Pancreas (tissue), 10 donors: ENCODE measurements at regions not wholly inside any gene's neighbourhood (a gene's known extent, or its start where the extent isn't known, plus 50 kb on each side); places are given as distances from the start of the nearest gene placed in this dataset.

Experiments used
- ATAC-seq, 4 donors: fragments of 200-7000 bp; cut with Tn5 transposase; one replicate each; pipeline versions ENCODE4 v1.8.0 to v1.9.1; 2020; ENCODE audit warnings: mild to moderate bottlenecking in 4 of 4, moderate library complexity in 4 of 4
- DNase-seq, 6 donors: peaks; one replicate each; pipeline ENCODE4 v3.0.0-alpha.2; 2020
- FAIRE-seq: peaks from 2 replicates; lab custom pipeline; 2012; peaks lifted over from hg19 to GRCh38; lab: Jason Lieb, UNC
- H3K27ac ChIP-seq, 4 donors: fragments of 200-600 bp; sonication (generic); 1 replicate in 3 of 4; 2 replicates in 1 of 4; pipeline versions ENCODE4 v1.5.0 to v1.8.0; 2020
- H3K27me3 ChIP-seq, 4 donors: fragments of 200-600 bp; one replicate each; pipeline ENCODE4 v1.8.0; 2021
- H3K36me3 ChIP-seq, 3 donors: fragments of 200-600 bp; sonication (generic) in 1 of 3; one replicate each; pipeline versions ENCODE4 v1.5.0 to v1.8.0; 2020 to 2021
- H3K4me1 ChIP-seq, 3 donors: fragments of 200-600 bp; one replicate each; pipeline ENCODE4 v1.8.0; 2021
- H3K4me3 ChIP-seq, 4 donors: fragments of 200-600 bp; sonication (generic) in 2 of 4; one replicate each; pipeline versions ENCODE4 v1.5.0 to v1.8.0; 2020 to 2021
- H3K9me3 ChIP-seq, 4 donors: fragments of 200-600 bp; one replicate each; pipeline ENCODE4 v1.8.0; 2021
- WGBS, 2 donors: extraction: QIAGEN DNeasy Blood & Tissue Kit; methylation state at CpG; one replicate each; pipeline ENCODE4 v1.1.7; 2013; 5-methylcytosine and 5-hydroxymethylcytosine counted together
- intact Hi-C, 3 donors: fragments of 100-400 bp; cut with DNase I; formaldehyde crosslinking; loops; one replicate each; pipeline versions ENCODE4 v1.11.1 to v1.14.2; 2022
- TF ChIP-seq, protein P1 (sequence below), 4 donors: fragments of 200-600 bp; sonication (generic) in 3 of 4; IDR thresholded peaks; one replicate each; pipeline versions ENCODE4 v1.5.0 to v1.8.0; 2021; ENCODE audit warnings: antibody characterized with exemption in 4 of 4
- donor health status: healthy with polysubstance abuse.
- donor health status: DM: no; HTN: no; CAD: no; lungs with moderate emphysema.
- donor health status: DM: no; HTN: no; CAD: no.
- donor health status: control.
- donor health status: control.
- donor health status: Bipolar disorder and iron deficiency.
- donor health status: DM: yes; HTN: yes; CAD: no.
- donor health status: DM: no; HTN: no; CAD: no.
- donor health status: DM: no; HTN: no; CAD: no.
- donor health status: DM: yes; HTN: yes; CAD: no.

DNA sequence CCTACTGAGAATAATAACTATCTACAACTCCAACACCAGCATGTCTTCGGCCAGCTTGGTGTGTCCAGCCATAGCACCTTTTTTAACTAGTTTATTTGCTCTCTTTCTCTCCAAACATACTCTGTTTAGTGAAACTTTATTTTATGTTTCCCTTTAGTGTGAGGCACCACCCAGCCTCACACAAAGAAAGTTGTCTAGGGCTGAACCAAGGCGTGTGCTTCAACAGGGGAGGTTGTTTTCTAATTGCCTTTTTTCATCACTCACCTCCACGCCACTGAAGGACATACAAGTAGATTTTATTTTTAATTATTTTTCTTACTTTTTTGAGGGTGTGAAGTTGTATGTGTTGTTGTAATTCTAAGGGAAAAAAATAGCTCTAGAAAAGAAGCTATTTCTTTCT is 125.6 kb upstream of the MARCKS start:
- TF ChIP-seq, protein P1, sequence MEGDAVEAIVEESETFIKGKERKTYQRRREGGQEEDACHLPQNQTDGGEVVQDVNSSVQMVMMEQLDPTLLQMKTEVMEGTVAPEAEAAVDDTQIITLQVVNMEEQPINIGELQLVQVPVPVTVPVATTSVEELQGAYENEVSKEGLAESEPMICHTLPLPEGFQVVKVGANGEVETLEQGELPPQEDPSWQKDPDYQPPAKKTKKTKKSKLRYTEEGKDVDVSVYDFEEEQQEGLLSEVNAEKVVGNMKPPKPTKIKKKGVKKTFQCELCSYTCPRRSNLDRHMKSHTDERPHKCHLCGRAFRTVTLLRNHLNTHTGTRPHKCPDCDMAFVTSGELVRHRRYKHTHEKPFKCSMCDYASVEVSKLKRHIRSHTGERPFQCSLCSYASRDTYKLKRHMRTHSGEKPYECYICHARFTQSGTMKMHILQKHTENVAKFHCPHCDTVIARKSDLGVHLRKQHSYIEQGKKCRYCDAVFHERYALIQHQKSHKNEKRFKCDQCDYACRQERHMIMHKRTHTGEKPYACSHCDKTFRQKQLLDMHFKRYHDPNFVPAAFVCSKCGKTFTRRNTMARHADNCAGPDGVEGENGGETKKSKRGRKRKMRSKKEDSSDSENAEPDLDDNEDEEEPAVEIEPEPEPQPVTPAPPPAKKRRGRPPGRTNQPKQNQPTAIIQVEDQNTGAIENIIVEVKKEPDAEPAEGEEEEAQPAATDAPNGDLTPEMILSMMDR (IDR thresholded peaks at IDR 0.05): no peak
- H3K27ac ChIP-seq: peak overlapping the region in 1 of 4 donors; percentile 65
- no peaks in the 10 kb centered on the region for H3K27me3 ChIP-seq
- 79 to 88% methylated on average over 3 of the region's 3 CpGs for WGBS, 2 donors
- no peaks in the 10 kb centered on the region for H3K36me3 ChIP-seq
- FAIRE-seq: no peak
- no peak for DNase-seq
- ATAC-seq: peak in 3 of 4 donors; percentile 15 to 55 (median 29)
- peaks cover 0 to 11% (median 11%) of the 10 kb centered on the region in 3 donors for H3K4me1 ChIP-seq
- intact Hi-C loops: no loop called here
- no peaks in the 10 kb centered on the region for H3K9me3 ChIP-seq
- H3K4me3 ChIP-seq: no peak overlapping the region

DNA sequence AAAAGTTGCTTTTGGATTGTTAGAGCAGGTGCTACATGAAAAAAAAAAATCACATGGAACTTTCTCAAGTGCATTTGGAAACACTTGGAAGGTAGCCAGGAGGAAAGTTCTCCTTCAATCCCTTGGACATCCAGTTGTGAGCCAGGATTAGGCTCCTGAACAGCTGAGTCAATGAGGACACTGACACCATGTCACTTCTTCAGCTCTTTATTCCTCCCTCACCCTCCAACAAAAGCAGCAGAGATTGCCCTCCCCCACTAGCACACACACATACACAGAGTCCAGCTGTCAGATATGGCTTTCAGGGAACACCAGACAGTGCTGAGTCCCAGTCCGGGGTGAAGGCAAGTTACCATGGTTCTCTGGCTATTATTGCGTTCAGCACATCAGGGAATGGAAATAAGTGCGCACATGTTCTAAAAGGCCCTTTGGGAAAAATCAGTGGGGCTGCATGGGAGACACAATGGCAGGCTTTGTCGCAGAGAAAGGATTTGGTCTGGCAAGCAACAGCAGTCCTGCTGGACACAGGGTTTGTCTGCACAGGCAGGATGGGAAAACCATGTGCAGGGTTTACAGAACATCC is 124.7 kb upstream of the MARCKS start:
- ATAC-seq (peak; percentile 88 to 92 (median 90)), DNase-seq (peak in 5 of 6 donors; percentile 29 to 56 (median 43)), FAIRE-seq (no peak)
- no peaks in the 10 kb centered on the region for H3K27me3 ChIP-seq
- H3K4me1 ChIP-seq: peaks cover 0 to 17% (median 11%) of the 10 kb centered on the region in 3 donors
- H3K4me3 ChIP-seq: peak overlapping the region in 2 of 4 donors; percentile 1 to 30
- WGBS, 2 donors: 5 to 16% methylated on average over 4 of the region's 4 CpGs
- TF ChIP-seq, protein P1 (IDR thresholded peaks at IDR 0.05): no peak
- no peaks in the 10 kb centered on the region for H3K36me3 ChIP-seq
- intact Hi-C loops: no loop called here
- H3K9me3 ChIP-seq: no peaks in the 10 kb centered on the region
- peak overlapping the region; percentile 1 to 65 (median 54) for H3K27ac ChIP-seq

DNA sequence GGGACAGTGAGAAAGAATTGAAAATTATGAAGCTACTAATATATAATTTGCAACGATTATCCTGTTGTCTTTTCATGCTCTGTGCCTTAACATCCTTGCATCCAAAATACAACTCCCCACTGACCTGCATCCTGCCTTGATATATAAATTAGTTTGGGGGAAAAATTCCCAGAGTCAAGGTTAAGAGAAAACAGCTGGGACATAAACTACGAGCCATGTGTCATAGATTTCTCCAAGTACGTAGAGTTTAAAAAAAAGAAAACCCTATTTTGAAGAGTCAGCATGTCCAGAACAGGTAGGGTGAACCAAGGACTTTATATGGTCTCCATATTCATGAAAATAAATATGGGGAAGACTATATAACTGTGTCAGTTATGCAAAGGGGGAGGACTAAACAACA is 123.8 kb upstream of the MARCKS start:
- no peaks in the 10 kb centered on the region for H3K36me3 ChIP-seq
- no peaks in the 10 kb centered on the region for H3K27me3 ChIP-seq
- intact Hi-C loops: no loop called here
- H3K4me1 ChIP-seq: peaks cover 0 to 17% (median 11%) of the 10 kb centered on the region in 3 donors
- 60 to 68% methylated on average over 3 of the region's 3 CpGs for WGBS, 2 donors
- DNase-seq: no peak
- H3K9me3 ChIP-seq: no peaks in the 10 kb centered on the region
- no peak for FAIRE-seq
- no peak overlapping the region for H3K27ac ChIP-seq
- no peak for ATAC-seq
- H3K4me3 ChIP-seq: no peak overlapping the region
- TF ChIP-seq, protein P1 (IDR thresholded peaks at IDR 0.05): no peak

DNA sequence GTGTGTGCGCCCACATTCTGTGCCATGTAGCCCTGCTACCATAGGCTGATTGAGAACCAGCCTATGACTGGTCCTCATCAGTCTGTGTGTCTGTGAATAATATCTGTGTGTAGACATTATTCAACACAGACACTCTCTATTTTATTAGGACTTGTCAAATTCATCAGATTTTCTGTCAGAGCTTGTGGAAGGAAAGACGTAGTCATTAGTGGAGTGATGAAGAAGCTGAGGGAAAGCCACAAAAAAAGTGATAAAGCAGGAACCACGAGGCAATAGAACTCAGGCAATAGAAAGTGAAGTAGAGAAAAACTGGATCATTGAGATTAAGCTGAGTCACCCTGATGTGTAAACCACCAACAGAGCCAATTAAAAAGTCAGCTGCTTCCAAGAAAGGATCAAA is 122.2 kb upstream of the MARCKS start:
- DNase-seq (no peak), FAIRE-seq (no peak), ATAC-seq (no peak)
- no peaks in the 10 kb centered on the region for H3K9me3 ChIP-seq
- no peaks in the 10 kb centered on the region for H3K27me3 ChIP-seq
- intact Hi-C loops: no loop called here
- no peak overlapping the region for H3K4me3 ChIP-seq
- TF ChIP-seq, protein P1 (IDR thresholded peaks at IDR 0.05): no peak
- H3K4me1 ChIP-seq: peaks cover 0 to 17% (median 11%) of the 10 kb centered on the region in 3 donors
- 61 to 71% methylated on average over 3 of the region's 3 CpGs for WGBS, 2 donors
- no peak overlapping the region for H3K27ac ChIP-seq
- no peaks in the 10 kb centered on the region for H3K36me3 ChIP-seq

DNA sequence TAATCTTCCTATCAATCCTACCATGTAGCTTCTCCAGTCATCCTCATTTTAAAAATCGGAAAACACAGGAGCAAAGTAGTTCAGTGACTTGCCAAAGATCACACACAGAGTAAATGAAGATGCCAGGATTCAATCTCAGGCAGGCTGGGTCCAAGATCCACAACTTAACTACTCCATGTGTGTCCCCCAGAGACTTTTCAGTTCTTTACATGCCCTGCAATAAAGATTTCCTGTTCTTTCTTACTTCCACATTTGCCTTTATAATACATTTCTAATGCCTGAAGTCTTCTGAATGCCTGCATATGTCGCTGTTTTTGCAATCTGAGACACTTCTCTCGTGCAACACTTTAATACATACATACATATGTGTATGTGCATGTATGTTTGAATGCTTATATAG is 121.7 kb upstream of the MARCKS start:
- H3K36me3 ChIP-seq: no peaks in the 10 kb centered on the region
- DNase-seq (no peak), ATAC-seq (no peak), FAIRE-seq (no peak)
- H3K9me3 ChIP-seq: no peaks in the 10 kb centered on the region
- intact Hi-C loops: no loop called here
- WGBS, 2 donors: 86 to 89% methylated on average over 3 of the region's 3 CpGs
- H3K4me3 ChIP-seq: no peak overlapping the region
- no peak overlapping the region for H3K27ac ChIP-seq
- TF ChIP-seq, protein P1 (IDR thresholded peaks at IDR 0.05): no peak
- peaks cover 0 to 17% (median 11%) of the 10 kb centered on the region in 3 donors for H3K4me1 ChIP-seq
- no peaks in the 10 kb centered on the region for H3K27me3 ChIP-seq
